ENCODE measurements at regions not wholly inside any gene's neighbourhood (a gene's known extent, or its start where the extent isn't known, plus 50 kb on each side); places are given as distances from the start of the nearest gene placed in this dataset.

- TF ChIP-seq GATA2 (IDR thresholded peaks at IDR 0.05; ENCODE audit: low read depth, low read length) (no peak), GATA3 (IDR thresholded peaks at IDR 0.05; ENCODE audit: low read depth, low read length) (no peak)
Measured at GRCh38 chr19:30778061-30778460, 405.9 kb downstream of the ZNF536 start.
